ENCODE measurements at regions not wholly inside any gene's neighbourhood (a gene's known extent, or its start where the extent isn't known, plus 50 kb on each side); places are given as distances from the start of the nearest gene placed in this dataset.

DNA sequence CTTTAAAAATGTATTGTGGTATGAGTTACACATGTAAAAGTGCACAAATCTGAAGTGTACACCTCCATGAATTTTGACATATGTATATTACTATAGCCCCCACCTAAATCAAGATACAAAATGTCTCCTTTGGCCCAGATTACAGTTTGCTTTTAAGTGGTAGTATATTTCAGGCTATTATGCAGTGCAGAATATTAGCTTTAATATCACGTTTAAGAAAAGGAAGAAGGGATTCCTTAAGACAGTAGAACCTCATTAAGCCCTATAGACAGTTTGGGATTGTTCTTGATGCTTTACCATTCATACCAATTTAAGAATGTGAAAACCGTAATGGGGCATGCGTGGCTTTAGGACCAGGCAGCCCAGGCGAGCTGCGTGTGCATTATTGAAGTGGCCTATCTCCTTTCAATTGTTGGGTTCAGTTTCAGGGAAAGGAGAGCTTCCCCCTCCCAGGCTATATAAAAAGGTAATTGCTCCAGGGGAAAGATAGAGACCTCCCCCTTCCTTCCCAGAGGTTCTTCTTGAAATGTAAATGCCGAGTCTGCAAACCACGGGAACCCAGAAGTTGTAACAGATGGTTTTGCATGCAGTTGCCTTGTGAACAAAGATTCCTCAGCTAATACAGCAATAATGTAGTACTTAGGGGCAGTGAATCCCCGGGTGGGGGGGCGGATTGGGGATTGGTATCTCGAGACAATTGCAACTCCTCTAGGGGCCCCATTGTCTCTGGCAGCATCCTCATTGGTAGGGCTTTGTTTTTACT is 106.1 kb downstream of the UCHL1 start:
- Mint-ChIP-seq H3K4me1 (peaks cover 0 to 20% of the 10 kb centered on the region in 2 donors), H3K36me3 (no peaks in the 10 kb centered on the region), H3K9me3 (no peaks in the 10 kb centered on the region), H3K4me3 (no peak overlapping the region), H3K27ac (no peak overlapping the region), H3K27me3 (peaks cover 50 to 61% of the 10 kb centered on the region in 2 donors)
- DNase-seq: no peak
- ATAC-seq (replicated peaks): no peak

- Mint-ChIP-seq H3K9me3 (no peaks in the 10 kb centered on the region), H3K36me3 (no peaks in the 10 kb centered on the region), H3K4me1 (peaks cover 0 to 20% of the 10 kb centered on the region in 2 donors), H3K4me3 (no peak overlapping the region), H3K27me3 (peaks cover 45 to 54% of the 10 kb centered on the region in 2 donors), H3K27ac (no peak overlapping the region)
- no peak for DNase-seq
- ATAC-seq (replicated peaks): no peak
These were observed 106.8 kb downstream of the UCHL1 start for GRCh38 chr4:41363384-41363981.

- DNase-seq (no peak), ATAC-seq (replicated peaks) (no peak)
- peaks cover 40 to 41% of the 10 kb centered on the region in 2 donors for H3K27me3 Mint-ChIP-seq
- no peak overlapping the region for H3K27ac Mint-ChIP-seq
- no peaks in the 10 kb centered on the region for H3K36me3 Mint-ChIP-seq
- H3K4me3 Mint-ChIP-seq: no peak overlapping the region
- peaks cover 0 to 18% of the 10 kb centered on the region in 2 donors for H3K4me1 Mint-ChIP-seq
- H3K9me3 Mint-ChIP-seq: no peaks in the 10 kb centered on the region
These were observed 108.1 kb downstream of the UCHL1 start for GRCh38 chr4:41364876-41365275.

- Mint-ChIP-seq H3K27ac (no peak overlapping the region), H3K9me3 (no peaks in the 10 kb centered on the region), H3K4me3 (no peak overlapping the region), H3K27me3 (peaks cover 35 to 38% of the 10 kb centered on the region in 2 donors), H3K36me3 (no peaks in the 10 kb centered on the region), H3K4me1 (peaks cover 0 to 14% of the 10 kb centered on the region in 2 donors)
- ATAC-seq (replicated peaks) (no peak), DNase-seq (no peak)
These were observed 109.0 kb downstream of the UCHL1 start for GRCh38 chr4:41365681-41366080.

DNA sequence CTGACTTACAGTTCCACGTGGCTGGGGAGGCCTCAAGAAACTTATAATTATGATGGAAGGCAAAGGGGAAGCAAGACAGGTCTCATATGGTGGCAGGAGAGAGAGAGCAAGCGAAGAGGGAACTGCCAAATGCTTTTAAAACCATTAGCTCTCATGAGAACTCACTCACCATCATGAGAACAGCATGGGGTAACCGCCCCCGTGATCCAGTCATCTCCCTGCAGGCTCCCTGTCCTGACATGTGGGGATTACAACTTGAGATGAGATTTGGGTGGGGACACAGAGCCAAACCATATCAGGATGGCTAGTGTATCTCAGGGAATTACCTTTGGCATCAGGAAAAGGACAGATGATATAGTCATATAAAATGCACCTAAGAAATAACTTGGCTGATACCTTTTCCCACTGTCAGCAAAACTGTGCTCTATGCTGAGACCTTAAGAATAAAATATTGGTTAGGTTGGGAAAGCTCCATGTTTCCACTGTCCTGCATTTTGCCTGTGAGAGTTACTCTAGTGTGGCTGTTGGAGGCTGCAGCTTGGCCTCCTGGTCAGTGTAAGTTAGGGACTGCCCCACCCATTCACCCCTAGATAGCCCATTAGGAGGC is 110.3 kb downstream of the UCHL1 start:
- H3K9me3 Mint-ChIP-seq: no peaks in the 10 kb centered on the region
- no peak for DNase-seq
- H3K4me3 Mint-ChIP-seq: no peak overlapping the region
- H3K27ac Mint-ChIP-seq: no peak overlapping the region
- peaks cover 0 to 2% of the 10 kb centered on the region in 2 donors for H3K4me1 Mint-ChIP-seq
- peaks cover 22 to 29% of the 10 kb centered on the region in 2 donors for H3K27me3 Mint-ChIP-seq
- H3K36me3 Mint-ChIP-seq: no peaks in the 10 kb centered on the region
- no peak for ATAC-seq (replicated peaks)

DNA sequence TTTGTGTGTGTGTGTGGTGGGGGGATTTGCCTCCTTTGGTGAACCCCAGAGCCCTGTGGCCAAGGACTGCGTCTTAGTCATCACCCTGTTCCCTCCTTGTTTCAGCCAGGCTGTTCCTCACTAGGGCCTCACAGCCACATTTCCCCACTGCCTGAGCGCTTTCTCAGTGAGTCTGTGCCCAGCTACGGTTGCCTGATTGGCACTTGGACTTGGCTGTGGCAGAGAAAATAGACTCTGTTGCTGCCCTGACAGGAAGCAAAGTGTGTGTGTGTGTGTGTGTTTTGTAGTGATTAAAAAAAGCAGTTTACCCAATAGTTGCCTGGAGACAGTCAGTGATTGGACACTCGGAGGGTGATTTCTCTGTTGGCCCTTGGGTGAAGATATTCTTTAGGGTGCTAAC is 113.0 kb downstream of the UCHL1 start:
- peaks cover 6 to 16% of the 10 kb centered on the region in 2 donors for H3K27me3 Mint-ChIP-seq
- no peak overlapping the region for H3K27ac Mint-ChIP-seq
- H3K4me1 Mint-ChIP-seq: peaks cover 0 to 3% of the 10 kb centered on the region in 2 donors
- H3K9me3 Mint-ChIP-seq: no peaks in the 10 kb centered on the region
- H3K36me3 Mint-ChIP-seq: no peaks in the 10 kb centered on the region
- DNase-seq (no peak), ATAC-seq (replicated peaks) (peak; percentile 29 to 34)
- H3K4me3 Mint-ChIP-seq: no peak overlapping the region

- DNase-seq (no peak), ATAC-seq (replicated peaks) (no peak)
- H3K27me3 Mint-ChIP-seq: peaks cover 0 to 14% of the 10 kb centered on the region in 2 donors
- peaks cover 3 to 4% of the 10 kb centered on the region in 2 donors for H3K9me3 Mint-ChIP-seq
- H3K36me3 Mint-ChIP-seq: peaks cover 0 to 3% of the 10 kb centered on the region in 2 donors
- H3K4me1 Mint-ChIP-seq: peaks cover 0 to 3% of the 10 kb centered on the region in 2 donors
- no peak overlapping the region for H3K27ac Mint-ChIP-seq
- H3K4me3 Mint-ChIP-seq: no peak overlapping the region
These were observed 116.5 kb downstream of the UCHL1 start for GRCh38 chr4:41373221-41373620.

DNA sequence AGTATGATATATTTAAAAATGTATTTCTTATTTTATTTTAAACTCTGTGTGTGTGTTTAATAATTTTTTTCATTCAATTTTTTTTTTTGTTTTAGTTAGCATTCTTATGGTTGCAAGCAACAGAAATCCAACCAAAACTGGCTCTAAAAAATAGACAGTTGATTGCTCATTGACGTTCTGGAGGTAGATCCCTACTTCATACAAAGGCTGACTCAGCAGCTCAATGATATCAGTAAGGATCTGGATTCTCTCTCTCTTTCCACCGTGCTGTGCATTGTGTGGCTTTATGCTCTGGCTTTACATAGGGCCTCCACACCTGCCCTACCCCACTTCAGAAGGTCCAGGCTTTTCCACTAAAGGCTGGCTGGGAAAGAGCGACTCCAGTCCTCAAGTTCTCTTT is 117.8 kb downstream of the UCHL1 start:
- DNase-seq: no peak
- Mint-ChIP-seq H3K9me3 (peaks cover 9 to 12% of the 10 kb centered on the region in 2 donors), H3K4me3 (no peak overlapping the region), H3K4me1 (peaks cover 0 to 3% of the 10 kb centered on the region in 2 donors), H3K27ac (no peak overlapping the region), H3K36me3 (peaks cover 3 to 4% of the 10 kb centered on the region in 2 donors), H3K27me3 (peaks cover 0 to 7% of the 10 kb centered on the region in 2 donors)
- ATAC-seq (replicated peaks): no peak

GRCh38 chr4:41375561-41375960 is 118.8 kb downstream of the UCHL1 start:
- H3K4me1 Mint-ChIP-seq: peaks cover 0 to 3% of the 10 kb centered on the region in 2 donors
- H3K9me3 Mint-ChIP-seq: peaks cover 9 to 12% of the 10 kb centered on the region in 2 donors
- H3K36me3 Mint-ChIP-seq: peaks cover 3 to 4% of the 10 kb centered on the region in 2 donors
- ATAC-seq (replicated peaks) (no peak), DNase-seq (no peak)
- no peak overlapping the region for H3K4me3 Mint-ChIP-seq
- peaks cover 0 to 3% of the 10 kb centered on the region in 2 donors for H3K27me3 Mint-ChIP-seq
- H3K27ac Mint-ChIP-seq: no peak overlapping the region

DNA sequence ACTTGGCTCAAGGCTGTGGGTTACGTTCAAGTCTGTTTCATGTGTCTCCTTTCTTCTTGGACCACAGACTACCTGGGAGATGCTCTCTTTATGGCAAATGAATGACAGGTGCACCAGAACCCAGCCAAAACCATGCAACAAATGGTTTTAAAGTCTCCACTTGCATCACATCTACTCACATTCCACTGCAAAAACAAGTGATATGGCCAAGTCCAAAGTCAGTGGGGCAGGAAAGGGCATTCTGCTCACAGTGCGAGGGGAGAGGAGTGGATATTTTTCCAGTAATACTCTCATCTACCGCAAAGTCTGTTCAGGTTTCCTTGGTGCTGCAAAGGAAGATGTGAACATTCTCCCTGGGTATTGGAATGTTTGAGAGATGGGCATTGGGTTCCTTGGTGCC is 120.5 kb downstream of the UCHL1 start:
- H3K27me3 Mint-ChIP-seq: peaks cover 5 to 7% of the 10 kb centered on the region in 2 donors
- no peak overlapping the region for H3K27ac Mint-ChIP-seq
- peaks cover 9 to 12% of the 10 kb centered on the region in 2 donors for H3K9me3 Mint-ChIP-seq
- no peak overlapping the region for H3K4me3 Mint-ChIP-seq
- peaks cover 3 to 4% of the 10 kb centered on the region in 2 donors for H3K36me3 Mint-ChIP-seq
- ATAC-seq (replicated peaks) (no peak), DNase-seq (no peak)
- peaks cover 0 to 3% of the 10 kb centered on the region in 2 donors for H3K4me1 Mint-ChIP-seq

DNA sequence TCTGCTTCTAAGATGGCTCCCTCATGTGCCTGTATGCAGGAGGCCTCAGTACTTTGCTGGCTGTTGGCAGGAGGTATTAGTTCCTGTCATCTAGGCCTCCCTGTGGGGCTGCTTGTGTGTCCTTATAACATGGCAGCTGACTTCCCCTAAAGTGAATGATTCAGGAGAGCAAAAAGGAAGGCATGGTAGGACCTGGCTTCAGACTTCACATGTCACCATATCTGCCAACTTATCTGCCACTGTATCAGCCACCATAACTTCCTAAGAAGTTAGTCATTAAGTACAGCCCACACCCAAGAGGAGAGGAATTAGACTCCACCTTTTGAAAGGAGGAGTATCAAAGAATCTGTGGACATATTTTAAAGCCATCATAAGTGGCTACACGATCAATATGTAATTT is 122.5 kb downstream of the UCHL1 start:
- H3K9me3 Mint-ChIP-seq: peaks cover 9 to 12% of the 10 kb centered on the region in 2 donors
- DNase-seq: no peak
- no peak overlapping the region for H3K4me3 Mint-ChIP-seq
- peaks cover 7 to 11% of the 10 kb centered on the region in 2 donors for H3K4me1 Mint-ChIP-seq
- H3K27me3 Mint-ChIP-seq: peaks cover 7 to 10% of the 10 kb centered on the region in 2 donors
- peaks cover 3 to 4% of the 10 kb centered on the region in 2 donors for H3K36me3 Mint-ChIP-seq
- no peak overlapping the region for H3K27ac Mint-ChIP-seq
- no peak for ATAC-seq (replicated peaks)

DNA sequence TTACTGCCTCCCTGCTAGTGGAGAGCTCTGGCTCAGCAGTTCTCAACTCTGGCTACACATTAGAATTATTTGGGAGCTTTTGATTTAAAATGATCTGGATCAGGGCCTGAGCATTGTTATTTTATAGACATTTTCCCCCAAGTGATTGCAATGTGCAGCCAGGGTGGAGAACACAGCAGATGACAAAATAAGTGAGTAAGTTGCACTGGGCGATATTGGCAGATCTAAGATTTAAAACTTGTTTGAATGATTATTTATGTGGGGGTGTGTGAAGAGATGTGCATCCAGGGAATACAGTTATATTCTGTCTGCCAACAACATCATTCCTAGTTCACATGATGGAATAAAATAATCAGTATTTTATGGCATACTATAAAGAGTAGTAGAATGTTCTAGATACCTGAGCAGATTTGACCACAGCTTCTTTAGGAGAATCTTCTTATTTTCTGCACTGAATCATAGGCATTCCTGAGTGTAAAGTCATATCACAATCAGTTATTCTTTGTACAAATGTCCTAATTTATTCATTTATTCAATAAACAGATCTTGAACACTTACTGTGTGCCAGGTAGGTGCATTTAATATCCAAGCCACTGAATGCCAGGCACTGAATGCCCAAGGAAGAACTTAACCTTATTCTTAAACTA is 123.9 kb downstream of the UCHL1 start:
- DNase-seq: no peak
- Mint-ChIP-seq H3K27me3 (peaks cover 10 to 12% of the 10 kb centered on the region in 2 donors), H3K9me3 (peaks cover 9 to 12% of the 10 kb centered on the region in 2 donors), H3K4me1 (peaks cover 7 to 11% of the 10 kb centered on the region in 2 donors), H3K27ac (no peak overlapping the region), H3K4me3 (no peak overlapping the region), H3K36me3 (peaks cover 3 to 4% of the 10 kb centered on the region in 2 donors)
- no peak for ATAC-seq (replicated peaks)

DNA sequence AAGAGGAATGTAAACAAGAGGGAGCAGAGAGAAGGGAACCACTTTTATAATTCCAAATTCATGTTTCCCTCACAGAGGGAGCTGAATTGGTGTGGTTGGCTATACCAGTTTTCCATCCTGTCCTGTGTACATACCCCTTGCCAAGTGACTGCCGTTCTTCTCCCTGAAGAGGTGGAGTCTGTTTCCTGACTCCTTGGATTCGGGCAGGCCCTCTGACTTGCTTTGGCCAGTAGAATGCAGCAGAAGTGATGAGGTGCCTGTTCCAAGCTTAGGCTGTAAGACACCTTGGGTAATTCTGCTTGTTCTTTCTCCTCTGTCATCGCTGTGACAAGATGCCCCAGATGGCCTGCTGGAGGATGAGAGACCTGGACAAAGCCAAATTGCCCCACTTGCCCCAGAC is 124.7 kb downstream of the UCHL1 start:
- peaks cover 3 to 4% of the 10 kb centered on the region in 2 donors for H3K36me3 Mint-ChIP-seq
- H3K4me1 Mint-ChIP-seq: peaks cover 7 to 11% of the 10 kb centered on the region in 2 donors
- peaks cover 9 to 12% of the 10 kb centered on the region in 2 donors for H3K9me3 Mint-ChIP-seq
- DNase-seq: no peak
- H3K27ac Mint-ChIP-seq: no peak overlapping the region
- ATAC-seq (replicated peaks): no peak
- no peak overlapping the region for H3K4me3 Mint-ChIP-seq
- peaks cover 10 to 12% of the 10 kb centered on the region in 2 donors for H3K27me3 Mint-ChIP-seq

- H3K4me3 Mint-ChIP-seq: no peak overlapping the region
- DNase-seq (no peak), ATAC-seq (replicated peaks) (no peak)
- no peaks in the 10 kb centered on the region for H3K36me3 Mint-ChIP-seq
- peaks cover 0 to under 1% of the 10 kb centered on the region in 2 donors for H3K9me3 Mint-ChIP-seq
- peaks cover 7 to 11% of the 10 kb centered on the region in 2 donors for H3K4me1 Mint-ChIP-seq
- H3K27ac Mint-ChIP-seq: no peak overlapping the region
- H3K27me3 Mint-ChIP-seq: peaks cover 7 to 12% of the 10 kb centered on the region in 2 donors
These were observed 128.3 kb downstream of the UCHL1 start for GRCh38 chr4:41384992-41385391.
